ENCODE measurements at regions not wholly inside any gene's neighbourhood (a gene's known extent, or its start where the extent isn't known, plus 50 kb on each side); places are given as distances from the start of the nearest gene placed in this dataset.
"Not testable (repeated sequence)": the region's sequence is repeated elsewhere in the genome, so short reads cannot be mapped to it uniquely, and the experiment has no call there.

GRCh38 chr10:46810222-46810621 lies 101.0 kb upstream of the PTPN20 start:
- DNase-seq = not testable (repeated sequence)

- DNase-seq = not testable (repeated sequence)
Measured at GRCh38 chr10:46816126-46816525, 95.1 kb upstream of the PTPN20 start.

- DNase-seq = not testable (repeated sequence)
Measured at GRCh38 chr10:46840393-46841050, 70.7 kb upstream of the PTPN20 start.

- DNase-seq = peak in 1 of 2 experiments; percentile 1
Measured at GRCh38 chr10:46841051-46841593, 70.1 kb upstream of the PTPN20 start.

GRCh38 chr10:46845194-46845593 lies 66.0 kb upstream of the PTPN20 start:
- DNase-seq = not testable (repeated sequence)

GRCh38 chr10:46845640-46846039 lies 65.6 kb upstream of the PTPN20 start:
- DNase-seq = not testable (repeated sequence)

GRCh38 chr10:46860753-46861152 lies 50.5 kb upstream of the PTPN20 start:
- not testable (repeated sequence) for DNase-seq

All from stimulated activated CD4-positive, alpha-beta T cell treated with anti-CD3 and anti-CD28 coated beads, Interleukin-4, amount 100 ng/mL, for 4 hours (primary cell).